HG02938 (cell line): ENCODE measurements at regions not wholly inside any gene's neighbourhood (a gene's known extent, or its start where the extent isn't known, plus 50 kb on each side); places are given as distances from the start of the nearest gene placed in this dataset.
"Not testable (repeated sequence)": the region's sequence is repeated elsewhere in the genome, so short reads cannot be mapped to it uniquely, and the experiment has no call there.

Experiments
- ATAC-seq: cut with Tn5 transposase; IDR thresholded peaks from one replicate; pipeline ENCODE4 v1.9.1; 2021; ENCODE audit warnings: mild to moderate bottlenecking, moderate library complexity; ENCODE audit not compliant: unreplicated experiment

GRCh38 chr6:170087421-170087780, 203.5 kb downstream of the DLL1 start:
- not testable (repeated sequence) for ATAC-seq

- no peak for ATAC-seq
These were observed 204.0 kb downstream of the DLL1 start for GRCh38 chr6:170086639-170087420.

- ATAC-seq, result no peak
These were observed 205.1 kb downstream of the DLL1 start for GRCh38 chr6:170085475-170086401.

GRCh38 chr6:170084166-170084730, 206.6 kb downstream of the DLL1 start:
- no peak for ATAC-seq

- no peak for ATAC-seq
These were observed 207.4 kb downstream of the DLL1 start for GRCh38 chr6:170083236-170084051.

GRCh38 chr6:170082531-170083187, 208.2 kb downstream of the DLL1 start:
- no peak for ATAC-seq

- ATAC-seq, result no peak
These were observed 208.8 kb downstream of the DLL1 start for GRCh38 chr6:170082067-170082466.

- ATAC-seq, result no peak
These were observed 209.3 kb downstream of the DLL1 start for GRCh38 chr6:170081556-170081955.

GRCh38 chr6:170080828-170081371, 210.0 kb downstream of the DLL1 start:
- ATAC-seq, result no peak

GRCh38 chr6:170080169-170080827, 210.6 kb downstream of the DLL1 start:
- ATAC-seq, result no peak

- ATAC-seq, result no peak
These were observed 214.3 kb downstream of the DLL1 start for GRCh38 chr6:170076466-170077165.

- ATAC-seq, result no peak
These were observed 215.1 kb downstream of the DLL1 start for GRCh38 chr6:170075659-170076223.

GRCh38 chr6:170074907-170075306, 216.0 kb downstream of the DLL1 start:
- ATAC-seq, result no peak

GRCh38 chr6:170074435-170074834, 216.4 kb downstream of the DLL1 start:
- no peak for ATAC-seq

- ATAC-seq, result no peak
These were observed 217.0 kb downstream of the DLL1 start for GRCh38 chr6:170073846-170074245.

- no peak for ATAC-seq
These were observed 218.6 kb downstream of the DLL1 start for GRCh38 chr6:170072246-170072645.

GRCh38 chr6:170069611-170070010, 221.3 kb downstream of the DLL1 start:
- ATAC-seq, result no peak

- ATAC-seq, result no peak
These were observed 222.4 kb downstream of the DLL1 start for GRCh38 chr6:170068496-170068895.
